GM23338 (cell line): ENCODE measurements at regions not wholly inside any gene's neighbourhood (a gene's known extent, or its start where the extent isn't known, plus 50 kb on each side); places are given as distances from the start of the nearest gene placed in this dataset.

Source experiments
- EZH2 ChIP-seq: fragments of 200-600 bp; sonication (generic); IDR thresholded peaks from one replicate; pipeline ENCODE4 v1.8.0; 2017; ENCODE audit warnings: antibody characterized with exemption, mild to moderate bottlenecking, low read depth; ENCODE audit not compliant: unreplicated experiment
- NANOG ChIP-seq: IDR thresholded peaks from 2 replicates; pipeline ENCODE4 v1.6.1; 2016; ENCODE audit warnings: antibody characterized with exemption, borderline replicate concordance
- POLR2AphosphoS5 ChIP-seq: IDR thresholded peaks from 2 replicates; pipeline ENCODE4 v1.6.1; 2016; ENCODE audit warnings: antibody characterized with exemption, low read depth
- ZNF114 ChIP-seq: fragments of 250-450 bp; sonication (Bioruptor Pico); IDR thresholded peaks from 2 replicates; pipeline ENCODE4 v1.5.0; 2020; ENCODE audit warnings: mild to moderate bottlenecking, moderate library complexity
- ZNF331 ChIP-seq: fragments of 250-450 bp; sonication (Bioruptor Pico); IDR thresholded peaks from 2 replicates; pipeline ENCODE4 v1.5.0; 2020; ENCODE audit warnings: low read depth, mild to moderate bottlenecking, moderate library complexity
- TF ChIP-seq, protein P1 (sequence below), 2 experiments: fragments of 200-600 bp in 1 of 2; sonication (generic) in 1 of 2; conservative IDR thresholded peaks; 2 replicates each; pipeline versions ENCODE4 v1.5.1 to v1.6.1; 2016 to 2017; ENCODE audit warnings: antibody characterized with exemption in 2 of 2, low read depth in 2 of 2, mild to moderate bottlenecking in 2 of 2, moderate library complexity in 1 of 2

DNA sequence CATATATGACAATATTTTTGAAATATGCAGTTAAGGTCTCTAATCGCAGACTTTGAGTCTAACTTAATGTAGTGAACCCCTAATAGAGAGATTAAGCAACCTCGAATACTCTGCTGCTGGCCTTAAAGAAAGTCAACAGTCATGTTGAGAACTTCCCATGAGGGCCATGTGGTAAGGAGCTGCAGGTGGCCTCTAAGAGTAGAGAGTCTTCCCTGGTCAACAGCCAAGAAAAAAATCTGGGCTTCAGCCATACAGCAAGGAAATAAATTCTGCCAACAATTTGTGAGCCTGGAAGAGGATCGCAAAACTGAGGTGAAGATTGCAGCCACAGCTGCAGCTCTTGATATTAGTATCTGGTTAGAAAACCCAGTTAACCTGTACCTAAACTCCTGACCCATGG lies 935.2 kb upstream of the TYRP1 start:
- TF ChIP-seq, protein P1, sequence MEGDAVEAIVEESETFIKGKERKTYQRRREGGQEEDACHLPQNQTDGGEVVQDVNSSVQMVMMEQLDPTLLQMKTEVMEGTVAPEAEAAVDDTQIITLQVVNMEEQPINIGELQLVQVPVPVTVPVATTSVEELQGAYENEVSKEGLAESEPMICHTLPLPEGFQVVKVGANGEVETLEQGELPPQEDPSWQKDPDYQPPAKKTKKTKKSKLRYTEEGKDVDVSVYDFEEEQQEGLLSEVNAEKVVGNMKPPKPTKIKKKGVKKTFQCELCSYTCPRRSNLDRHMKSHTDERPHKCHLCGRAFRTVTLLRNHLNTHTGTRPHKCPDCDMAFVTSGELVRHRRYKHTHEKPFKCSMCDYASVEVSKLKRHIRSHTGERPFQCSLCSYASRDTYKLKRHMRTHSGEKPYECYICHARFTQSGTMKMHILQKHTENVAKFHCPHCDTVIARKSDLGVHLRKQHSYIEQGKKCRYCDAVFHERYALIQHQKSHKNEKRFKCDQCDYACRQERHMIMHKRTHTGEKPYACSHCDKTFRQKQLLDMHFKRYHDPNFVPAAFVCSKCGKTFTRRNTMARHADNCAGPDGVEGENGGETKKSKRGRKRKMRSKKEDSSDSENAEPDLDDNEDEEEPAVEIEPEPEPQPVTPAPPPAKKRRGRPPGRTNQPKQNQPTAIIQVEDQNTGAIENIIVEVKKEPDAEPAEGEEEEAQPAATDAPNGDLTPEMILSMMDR (conservative IDR thresholded peaks at IDR 0.05; ENCODE audit: low read depth in 2 of 2): no peak
- TF ChIP-seq POLR2AphosphoS5: no peak
- TF ChIP-seq ZNF114 (CRISPR knock-in tag): no peak
- TF ChIP-seq ZNF331 (CRISPR knock-in tag): no peak
- no peak for TF ChIP-seq EZH2
- no peak for TF ChIP-seq NANOG
